Activated CD8-positive, alpha-beta T cell treated with anti-CD3 and anti-CD28 coated beads for 36 hours (primary cell): ENCODE measurements at regions not wholly inside any gene's neighbourhood (a gene's known extent, or its start where the extent isn't known, plus 50 kb on each side); places are given as distances from the start of the nearest gene placed in this dataset.

ENCODE experiments used
- ATAC-seq: fragments of 200-7000 bp; cut with Tn5 transposase; one replicate; pipeline ENCODE4 v1.10.0; 2021; ENCODE audit warnings: mild to moderate bottlenecking, moderate library complexity
- CTCF ChIA-PET: fragments of 350-600 bp; sonication (Branson Sonifier 250); formaldehyde crosslinking; loops from one replicate; lab custom pipeline; 2021; ENCODE audit warnings: antibody characterized with exemption; lab: Charles Lee
- POLR2A ChIA-PET: fragments of 350-600 bp; sonication (Branson Sonifier 250); formaldehyde crosslinking; loops from one replicate; lab custom pipeline; 2021; ENCODE audit warnings: antibody characterized with exemption; lab: Charles Lee
- DNase-seq: peaks from one replicate; pipeline ENCODE4 v3.0.0-alpha.2; 2020
- H3K27ac Mint-ChIP-seq: one replicate; pipeline ENCODE4 v1.8.0; 2021; ENCODE audit warnings: mild to moderate bottlenecking, mixed read lengths
- H3K27me3 Mint-ChIP-seq: one replicate; pipeline ENCODE4 v1.8.0; 2021; ENCODE audit warnings: mixed read lengths
- H3K36me3 Mint-ChIP-seq: one replicate; pipeline ENCODE4 v1.8.0; 2021; ENCODE audit warnings: low read depth, mixed read lengths
- H3K4me1 Mint-ChIP-seq: one replicate; pipeline ENCODE4 v1.8.0; 2021; ENCODE audit warnings: low read depth, mixed read lengths
- H3K4me3 Mint-ChIP-seq: one replicate; pipeline ENCODE4 v1.8.0; 2021; ENCODE audit warnings: mild to moderate bottlenecking, moderate library complexity, mixed read lengths
- H3K9me3 Mint-ChIP-seq: one replicate; pipeline ENCODE4 v1.8.0; 2021; ENCODE audit warnings: mixed read lengths
- intact Hi-C: fragments of 100-400 bp; cut with micrococcal nuclease; formaldehyde crosslinking; loops from one replicate; pipeline ENCODE4 v1.10.0; 2022
- TF ChIP-seq, protein P1 (sequence below): fragments of 200-600 bp; IDR thresholded peaks from one replicate; pipeline ENCODE4 v1.8.0; 2022; ENCODE audit warnings: antibody characterized with exemption, mild to moderate bottlenecking

- intact Hi-C loops: no loop called here
- no peaks in the 10 kb centered on the region for H3K27me3 Mint-ChIP-seq
- no peaks in the 10 kb centered on the region for H3K4me1 Mint-ChIP-seq
- H3K36me3 Mint-ChIP-seq: no peaks in the 10 kb centered on the region
- H3K27ac Mint-ChIP-seq: no peak overlapping the region
- POLR2A ChIA-PET: no interaction called here
- TF ChIP-seq, protein P1, sequence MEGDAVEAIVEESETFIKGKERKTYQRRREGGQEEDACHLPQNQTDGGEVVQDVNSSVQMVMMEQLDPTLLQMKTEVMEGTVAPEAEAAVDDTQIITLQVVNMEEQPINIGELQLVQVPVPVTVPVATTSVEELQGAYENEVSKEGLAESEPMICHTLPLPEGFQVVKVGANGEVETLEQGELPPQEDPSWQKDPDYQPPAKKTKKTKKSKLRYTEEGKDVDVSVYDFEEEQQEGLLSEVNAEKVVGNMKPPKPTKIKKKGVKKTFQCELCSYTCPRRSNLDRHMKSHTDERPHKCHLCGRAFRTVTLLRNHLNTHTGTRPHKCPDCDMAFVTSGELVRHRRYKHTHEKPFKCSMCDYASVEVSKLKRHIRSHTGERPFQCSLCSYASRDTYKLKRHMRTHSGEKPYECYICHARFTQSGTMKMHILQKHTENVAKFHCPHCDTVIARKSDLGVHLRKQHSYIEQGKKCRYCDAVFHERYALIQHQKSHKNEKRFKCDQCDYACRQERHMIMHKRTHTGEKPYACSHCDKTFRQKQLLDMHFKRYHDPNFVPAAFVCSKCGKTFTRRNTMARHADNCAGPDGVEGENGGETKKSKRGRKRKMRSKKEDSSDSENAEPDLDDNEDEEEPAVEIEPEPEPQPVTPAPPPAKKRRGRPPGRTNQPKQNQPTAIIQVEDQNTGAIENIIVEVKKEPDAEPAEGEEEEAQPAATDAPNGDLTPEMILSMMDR: no peak
- CTCF ChIA-PET: no interaction called here
- ATAC-seq (no peak), DNase-seq (no peak)
- no peaks in the 10 kb centered on the region for H3K9me3 Mint-ChIP-seq
- no peak overlapping the region for H3K4me3 Mint-ChIP-seq
These were observed 370.4 kb downstream of the FAT3 start for GRCh38 chr11:92595052-92595451.

DNA sequence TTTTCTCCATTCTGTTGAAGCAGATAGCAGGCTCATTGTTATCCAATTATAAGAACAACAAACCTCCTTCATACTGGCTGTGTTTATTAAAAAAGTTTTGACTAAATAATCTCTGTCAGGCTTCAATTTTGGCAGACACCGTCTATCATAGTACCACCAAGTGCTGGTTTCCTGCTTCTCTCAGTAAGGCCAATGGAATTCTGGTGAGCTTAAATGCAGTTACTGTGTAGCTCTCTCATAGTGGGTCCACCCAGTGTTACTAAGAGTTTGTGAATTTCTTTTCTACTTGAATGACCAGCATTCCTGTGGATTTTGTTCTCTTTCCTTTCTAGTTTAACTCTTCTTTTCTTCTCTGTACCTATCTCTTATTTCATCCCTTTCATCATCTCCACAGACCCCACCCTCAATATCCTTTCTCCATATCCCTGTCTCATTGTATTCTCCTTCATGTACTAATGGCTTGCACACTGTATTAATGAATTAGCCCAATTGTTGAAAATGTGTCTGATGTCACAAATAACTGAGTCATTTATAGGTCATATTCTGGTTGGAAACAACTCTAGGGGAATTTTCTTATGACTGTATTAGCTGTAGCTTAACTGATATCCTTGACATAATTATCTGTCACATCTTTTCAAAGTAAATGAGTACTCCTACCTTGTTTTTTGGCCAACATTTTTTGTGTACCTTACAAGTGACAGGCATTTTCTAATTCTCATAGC, 372.1 kb downstream of the FAT3 start:
- CTCF ChIA-PET: no interaction called here
- no peak for ATAC-seq

GRCh38 chr11:92601048-92601447, 368.4 kb upstream of the MTNR1B start:
- H3K27me3 Mint-ChIP-seq: no peaks in the 10 kb centered on the region
- no peaks in the 10 kb centered on the region for H3K4me1 Mint-ChIP-seq
- ChIA-PET POLR2A (no interaction called here), CTCF (no interaction called here)
- H3K36me3 Mint-ChIP-seq: no peaks in the 10 kb centered on the region
- intact Hi-C loops: no loop called here
- H3K9me3 Mint-ChIP-seq: no peaks in the 10 kb centered on the region
- TF ChIP-seq, protein P1: no peak
- DNase-seq (no peak), ATAC-seq (no peak)
- H3K27ac Mint-ChIP-seq: no peak overlapping the region
- no peak overlapping the region for H3K4me3 Mint-ChIP-seq

More for the DNA sequence above, 372.1 kb downstream of the FAT3 start:
- no peaks in the 10 kb centered on the region for H3K27me3 Mint-ChIP-seq
- no peaks in the 10 kb centered on the region for H3K4me1 Mint-ChIP-seq
- TF ChIP-seq, protein P1: no peak
- no peaks in the 10 kb centered on the region for H3K9me3 Mint-ChIP-seq
- POLR2A ChIA-PET: no interaction called here
- H3K27ac Mint-ChIP-seq: no peak overlapping the region
- DNase-seq: no peak
- no peaks in the 10 kb centered on the region for H3K36me3 Mint-ChIP-seq
- intact Hi-C loops: no loop called here
- no peak overlapping the region for H3K4me3 Mint-ChIP-seq

DNA sequence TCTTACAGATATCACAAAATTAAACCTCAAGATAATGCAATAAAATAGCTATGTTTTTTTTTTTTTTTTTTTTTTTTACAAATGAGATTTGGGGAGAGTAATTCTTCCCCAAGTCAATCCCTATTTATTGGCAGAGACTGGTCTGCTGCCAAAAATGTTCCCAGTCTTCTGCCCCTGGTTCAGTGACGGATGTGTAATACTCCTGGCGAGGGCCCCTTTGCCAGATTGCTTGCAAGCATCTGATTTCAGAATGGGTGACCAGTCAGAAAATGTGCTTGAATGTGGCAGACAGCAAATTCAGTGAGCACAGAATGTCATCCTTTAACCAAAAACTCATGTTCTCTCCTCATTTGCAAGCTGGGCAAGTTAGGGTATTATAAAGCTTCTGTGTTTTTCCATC, 363.8 kb upstream of the MTNR1B start:
- Mint-ChIP-seq H3K9me3 (no peaks in the 10 kb centered on the region), H3K27me3 (no peaks in the 10 kb centered on the region), H3K27ac (no peak overlapping the region), H3K4me3 (no peak overlapping the region), H3K4me1 (no peaks in the 10 kb centered on the region), H3K36me3 (no peaks in the 10 kb centered on the region)
- TF ChIP-seq, protein P1: no peak
- ChIA-PET CTCF (no interaction called here), POLR2A (no interaction called here)
- ATAC-seq (no peak), DNase-seq (no peak)
- intact Hi-C loops: no loop called here

- Mint-ChIP-seq H3K4me1 (no peaks in the 10 kb centered on the region), H3K36me3 (no peaks in the 10 kb centered on the region), H3K9me3 (no peaks in the 10 kb centered on the region), H3K27ac (no peak overlapping the region), H3K27me3 (no peaks in the 10 kb centered on the region), H3K4me3 (no peak overlapping the region)
- ChIA-PET CTCF (no interaction called here), POLR2A (no interaction called here)
- ATAC-seq: no peak
- TF ChIP-seq, protein P1: no peak
- DNase-seq: no peak
- intact Hi-C loops: no loop called here
These were observed 361.3 kb upstream of the MTNR1B start for GRCh38 chr11:92607969-92608722.
